VCaP (cell line): ENCODE measurements at regions not wholly inside any gene's neighbourhood (a gene's known extent, or its start where the extent isn't known, plus 50 kb on each side); places are given as distances from the start of the nearest gene placed in this dataset.

Experiments
- H3K27ac ChIP-seq: fragments of 450-650 bp; 2 replicates; pipeline ENCODE4 v1.5.1; 2017
- TF ChIP-seq, protein P1 (sequence below): fragments of 450-650 bp; conservative IDR thresholded peaks from 2 replicates; pipeline ENCODE4 v1.5.1; 2017; ENCODE audit warnings: mild to moderate bottlenecking, moderate library complexity

DNA sequence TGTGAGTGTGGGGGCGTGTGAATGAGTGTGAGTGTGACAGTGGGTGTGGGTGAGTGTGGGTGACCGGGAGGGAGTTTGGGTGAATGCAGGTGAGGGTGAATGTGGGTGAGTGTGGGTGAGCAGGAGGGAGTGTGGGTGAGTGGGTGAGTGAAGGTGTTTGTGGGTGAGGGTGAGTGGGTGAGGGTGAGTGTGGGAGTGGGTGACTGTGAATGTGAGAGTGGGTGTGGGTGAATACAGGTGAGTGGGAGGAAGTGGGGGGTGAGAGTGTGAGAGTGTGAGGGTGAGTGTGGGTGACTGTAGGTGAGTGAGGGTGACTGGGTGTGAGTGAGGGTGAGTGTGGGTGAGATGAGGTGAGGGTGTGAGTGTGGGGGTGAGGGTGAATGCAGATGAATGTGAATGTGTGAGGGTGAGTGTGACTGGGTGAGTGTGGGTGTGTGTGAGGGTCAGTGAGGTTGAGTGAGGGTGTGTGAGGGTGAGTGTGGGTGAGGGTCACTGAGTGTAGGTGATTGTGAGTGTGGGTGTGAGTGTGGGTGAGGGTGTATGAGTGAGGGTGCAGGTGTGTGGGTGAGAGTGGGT, 1677.3 kb upstream of the TENM3 start:
- TF ChIP-seq, protein P1, sequence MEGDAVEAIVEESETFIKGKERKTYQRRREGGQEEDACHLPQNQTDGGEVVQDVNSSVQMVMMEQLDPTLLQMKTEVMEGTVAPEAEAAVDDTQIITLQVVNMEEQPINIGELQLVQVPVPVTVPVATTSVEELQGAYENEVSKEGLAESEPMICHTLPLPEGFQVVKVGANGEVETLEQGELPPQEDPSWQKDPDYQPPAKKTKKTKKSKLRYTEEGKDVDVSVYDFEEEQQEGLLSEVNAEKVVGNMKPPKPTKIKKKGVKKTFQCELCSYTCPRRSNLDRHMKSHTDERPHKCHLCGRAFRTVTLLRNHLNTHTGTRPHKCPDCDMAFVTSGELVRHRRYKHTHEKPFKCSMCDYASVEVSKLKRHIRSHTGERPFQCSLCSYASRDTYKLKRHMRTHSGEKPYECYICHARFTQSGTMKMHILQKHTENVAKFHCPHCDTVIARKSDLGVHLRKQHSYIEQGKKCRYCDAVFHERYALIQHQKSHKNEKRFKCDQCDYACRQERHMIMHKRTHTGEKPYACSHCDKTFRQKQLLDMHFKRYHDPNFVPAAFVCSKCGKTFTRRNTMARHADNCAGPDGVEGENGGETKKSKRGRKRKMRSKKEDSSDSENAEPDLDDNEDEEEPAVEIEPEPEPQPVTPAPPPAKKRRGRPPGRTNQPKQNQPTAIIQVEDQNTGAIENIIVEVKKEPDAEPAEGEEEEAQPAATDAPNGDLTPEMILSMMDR: no peak
- no peak overlapping the region for H3K27ac ChIP-seq

DNA sequence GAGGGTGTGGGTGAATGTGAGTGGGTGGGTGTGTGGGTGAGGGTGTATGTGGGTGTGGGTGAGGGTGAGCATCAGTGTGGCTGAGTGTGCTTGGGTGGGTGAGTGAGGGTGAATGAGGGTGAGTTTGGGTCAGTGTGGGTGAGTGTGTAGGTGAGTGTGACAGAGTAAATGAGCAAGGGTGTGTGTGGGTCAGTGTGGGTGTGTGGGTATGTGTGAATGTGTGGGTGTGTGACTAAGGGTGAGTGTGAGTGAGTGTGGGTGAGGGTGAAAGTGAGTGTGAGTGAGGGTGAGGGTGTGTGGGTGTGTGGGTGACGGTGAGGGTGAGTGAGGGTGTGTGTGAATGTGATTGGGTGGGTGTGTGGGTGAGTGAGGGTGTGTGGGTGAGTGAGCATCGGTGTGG, 1676.7 kb upstream of the TENM3 start:
- no peak overlapping the region for H3K27ac ChIP-seq
- TF ChIP-seq, protein P1: no peak

DNA sequence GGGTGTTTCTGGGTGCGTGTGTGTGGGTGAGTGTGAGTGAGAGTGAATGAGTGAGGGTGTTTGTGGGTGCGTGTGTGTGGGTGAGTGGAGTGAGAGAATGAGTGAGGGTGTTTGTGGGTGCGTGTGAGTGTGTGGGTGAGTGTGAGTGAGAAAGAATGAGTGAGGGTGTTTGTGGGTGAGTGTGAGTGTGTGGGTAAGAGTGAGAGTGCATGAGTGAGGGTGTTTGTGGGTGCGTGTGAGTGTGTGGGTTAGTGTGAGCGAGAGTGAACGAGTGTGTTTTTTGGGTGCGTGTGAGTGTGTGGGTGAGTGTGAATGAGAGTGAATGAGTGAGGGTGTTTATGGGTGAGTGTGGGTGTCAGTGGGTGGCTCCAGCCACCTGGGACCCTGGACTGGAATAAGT, 1676.1 kb upstream of the TENM3 start:
- TF ChIP-seq, protein P1: no peak
- H3K27ac ChIP-seq: no peak overlapping the region

DNA sequence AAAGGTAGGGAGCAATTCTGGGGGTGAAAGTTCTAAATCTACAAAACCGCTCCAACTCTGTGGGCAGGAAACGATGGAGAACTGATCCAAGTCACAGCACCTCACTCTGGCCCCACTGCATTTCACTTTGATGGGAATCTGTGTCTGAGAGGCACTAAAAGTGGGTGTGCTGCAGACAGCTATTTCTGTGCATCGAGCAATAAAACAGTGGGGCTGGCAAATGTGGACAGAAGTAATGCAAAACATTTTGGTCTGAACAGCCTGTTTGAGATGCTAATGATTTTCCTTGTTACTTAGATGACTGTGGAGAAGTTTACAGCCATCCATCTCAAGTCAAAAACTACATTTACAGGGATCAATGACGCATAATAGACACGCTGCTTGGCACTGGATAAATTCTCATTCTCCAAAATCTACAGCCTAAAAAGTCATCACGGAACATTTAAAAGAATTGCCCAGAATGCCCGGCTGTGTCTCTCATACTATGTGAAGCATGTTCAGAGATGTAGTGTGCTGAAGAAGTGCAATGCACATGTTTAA, 1671.6 kb upstream of the TENM3 start:
- TF ChIP-seq, protein P1: no peak

DNA sequence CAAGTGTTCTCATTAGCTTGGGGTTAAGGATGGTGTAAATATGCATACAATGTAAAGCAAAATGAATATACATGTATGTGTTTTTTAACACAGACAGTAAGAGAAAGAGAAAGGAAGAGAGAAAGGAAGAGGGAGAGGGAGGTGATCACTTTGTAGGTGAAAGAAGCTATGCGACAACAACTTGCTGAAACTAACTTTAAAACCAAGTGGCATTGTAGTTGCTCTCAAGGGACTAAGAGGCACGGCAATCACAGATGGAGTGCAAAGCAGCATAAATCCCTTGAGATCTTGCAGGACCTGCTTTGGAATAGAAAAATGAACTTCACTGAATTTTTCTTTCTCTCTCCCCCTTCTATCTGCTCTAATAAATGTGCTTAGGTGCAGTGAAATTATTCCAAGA, 1665.0 kb upstream of the TENM3 start:
- TF ChIP-seq, protein P1: no peak
- no peak overlapping the region for H3K27ac ChIP-seq

More for the DNA sequence above, 1671.6 kb upstream of the TENM3 start:
- no peak overlapping the region for H3K27ac ChIP-seq

DNA sequence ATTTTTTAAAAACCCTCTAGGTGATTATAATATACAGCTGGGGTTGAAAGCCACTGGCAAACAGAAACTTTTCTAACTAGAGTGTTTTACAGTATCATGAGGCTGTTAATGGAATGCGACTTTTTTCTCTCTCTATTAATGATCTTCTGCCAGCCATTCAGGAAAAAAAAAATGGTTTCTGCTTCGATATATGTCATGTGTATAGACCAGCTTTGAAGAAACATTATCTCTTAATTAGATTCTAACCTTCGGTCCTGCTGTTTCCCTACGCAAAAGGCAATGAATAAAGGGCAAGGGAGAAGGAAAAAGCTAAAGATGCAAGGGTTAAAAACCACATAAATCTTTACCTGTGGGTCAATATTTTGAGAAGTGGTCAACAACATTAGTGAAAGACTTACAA, 1662.1 kb upstream of the TENM3 start:
- TF ChIP-seq, protein P1: no peak
- no peak overlapping the region for H3K27ac ChIP-seq

DNA sequence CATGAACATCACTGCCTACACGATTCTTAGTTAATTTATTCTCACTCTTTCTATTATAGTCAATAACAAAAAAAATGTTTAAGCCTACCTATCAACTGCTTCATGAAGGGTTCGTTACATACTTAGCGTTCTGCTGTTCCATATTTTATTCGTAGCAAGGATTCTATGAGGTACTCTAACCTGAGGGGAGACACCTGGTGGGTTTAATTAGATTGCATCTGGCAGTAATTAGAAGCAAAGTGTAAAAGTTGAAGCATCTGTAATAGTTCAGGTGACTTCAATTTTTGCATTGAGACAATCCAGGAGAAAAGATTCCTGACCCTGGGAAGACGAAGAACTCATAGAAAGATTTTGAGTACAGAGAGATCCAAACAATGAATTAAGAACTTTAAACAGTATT, 1655.8 kb upstream of the TENM3 start:
- TF ChIP-seq, protein P1: no peak
- no peak overlapping the region for H3K27ac ChIP-seq
